HG02798 (cell line): ENCODE measurements at regions not wholly inside any gene's neighbourhood (a gene's known extent, or its start where the extent isn't known, plus 50 kb on each side); places are given as distances from the start of the nearest gene placed in this dataset.

Source experiments
- ATAC-seq: cut with Tn5 transposase; IDR thresholded peaks from one replicate; pipeline ENCODE4 v1.9.1; 2021; ENCODE audit warnings: mild to moderate bottlenecking; ENCODE audit not compliant: unreplicated experiment, poor library complexity

DNA sequence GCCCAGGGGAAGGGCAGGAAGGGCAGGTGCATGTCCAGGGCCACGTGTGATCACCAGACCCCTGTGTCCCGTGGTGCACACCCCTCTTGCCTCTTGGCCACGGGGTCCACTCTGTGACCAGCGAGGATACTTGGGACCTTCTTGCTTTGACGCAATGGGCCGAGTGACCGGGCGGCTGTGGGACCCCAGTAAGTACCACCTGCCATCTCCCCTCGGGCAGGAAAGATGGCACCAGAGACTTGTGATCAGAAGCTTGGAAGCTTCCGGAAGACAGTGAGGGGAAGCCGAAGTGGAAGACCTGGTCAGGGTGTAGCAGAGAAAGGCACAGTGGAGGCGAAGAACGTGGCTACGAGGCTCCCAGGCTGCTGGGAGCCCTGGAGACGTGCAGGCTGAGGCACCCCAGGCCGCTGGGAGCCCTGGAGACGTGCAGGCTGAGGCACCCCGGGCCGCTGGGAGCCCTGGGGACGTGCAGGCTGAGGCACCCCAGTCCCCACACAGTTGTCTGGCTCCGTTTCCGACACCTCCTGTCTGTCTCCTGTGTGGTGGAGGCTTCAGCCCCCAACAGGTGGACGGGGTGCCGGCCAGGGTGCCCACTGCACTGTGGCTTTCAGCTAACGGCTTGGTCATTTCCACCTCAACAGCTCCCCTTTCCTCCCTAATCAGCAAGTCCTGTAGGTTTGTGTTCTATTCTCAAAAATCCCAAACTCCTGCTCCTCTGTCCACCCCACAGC, 663.5 kb downstream of the BRD1 start:
- ATAC-seq = no peak

DNA sequence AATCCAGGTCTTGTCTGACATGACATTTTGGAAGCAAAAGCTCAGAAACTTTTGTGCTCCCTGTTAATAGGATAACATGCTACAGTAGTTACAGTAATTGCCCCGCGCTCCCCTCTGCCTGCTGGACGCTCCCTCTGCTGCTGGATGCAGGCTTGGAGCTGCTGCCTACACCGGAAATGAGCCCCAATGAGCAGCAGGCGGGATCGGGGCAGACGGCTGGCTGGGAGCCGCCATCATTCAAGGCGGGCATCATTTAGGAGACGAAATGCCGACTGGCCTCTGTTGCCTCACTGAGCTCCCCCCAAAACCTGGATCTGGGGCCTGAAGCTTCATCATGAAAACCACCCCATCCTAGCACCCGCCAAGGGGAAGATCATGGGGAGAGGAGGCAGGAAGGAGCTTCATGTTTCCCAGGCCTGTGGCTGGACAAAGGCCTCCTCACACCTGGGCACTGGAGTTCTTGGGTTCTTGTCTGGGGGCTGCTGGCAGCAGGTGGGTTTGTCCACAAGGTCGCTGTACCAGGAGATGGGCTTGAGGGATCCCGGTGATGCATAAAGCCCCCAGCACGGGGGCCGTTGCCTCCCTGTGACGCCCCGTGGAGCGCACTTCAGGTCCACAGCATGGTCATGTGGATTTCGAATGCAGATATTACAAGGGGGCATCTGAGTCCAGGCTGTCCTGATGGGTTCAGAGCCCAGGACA, 664.3 kb downstream of the BRD1 start:
- no peak for ATAC-seq

DNA sequence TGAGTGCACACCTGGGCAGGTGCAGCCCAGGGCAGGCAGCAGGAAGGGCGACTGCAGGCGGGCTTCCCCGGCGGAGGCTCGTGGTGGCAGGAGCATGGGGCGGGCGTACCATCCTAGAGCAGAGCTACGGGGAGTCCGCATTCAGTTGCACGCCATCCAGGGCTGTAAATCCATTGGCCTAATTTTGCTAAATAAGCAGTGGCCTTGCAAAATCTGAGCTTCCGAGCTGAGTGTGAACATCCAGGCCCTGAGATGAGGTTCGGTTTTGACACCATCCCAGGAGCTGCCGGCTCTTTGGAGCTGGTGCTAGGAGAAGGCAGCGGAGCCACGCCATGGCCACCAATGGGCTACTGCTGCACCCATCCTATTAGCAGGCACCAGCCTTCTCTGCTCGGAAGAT, 664.8 kb downstream of the BRD1 start:
- no peak for ATAC-seq

DNA sequence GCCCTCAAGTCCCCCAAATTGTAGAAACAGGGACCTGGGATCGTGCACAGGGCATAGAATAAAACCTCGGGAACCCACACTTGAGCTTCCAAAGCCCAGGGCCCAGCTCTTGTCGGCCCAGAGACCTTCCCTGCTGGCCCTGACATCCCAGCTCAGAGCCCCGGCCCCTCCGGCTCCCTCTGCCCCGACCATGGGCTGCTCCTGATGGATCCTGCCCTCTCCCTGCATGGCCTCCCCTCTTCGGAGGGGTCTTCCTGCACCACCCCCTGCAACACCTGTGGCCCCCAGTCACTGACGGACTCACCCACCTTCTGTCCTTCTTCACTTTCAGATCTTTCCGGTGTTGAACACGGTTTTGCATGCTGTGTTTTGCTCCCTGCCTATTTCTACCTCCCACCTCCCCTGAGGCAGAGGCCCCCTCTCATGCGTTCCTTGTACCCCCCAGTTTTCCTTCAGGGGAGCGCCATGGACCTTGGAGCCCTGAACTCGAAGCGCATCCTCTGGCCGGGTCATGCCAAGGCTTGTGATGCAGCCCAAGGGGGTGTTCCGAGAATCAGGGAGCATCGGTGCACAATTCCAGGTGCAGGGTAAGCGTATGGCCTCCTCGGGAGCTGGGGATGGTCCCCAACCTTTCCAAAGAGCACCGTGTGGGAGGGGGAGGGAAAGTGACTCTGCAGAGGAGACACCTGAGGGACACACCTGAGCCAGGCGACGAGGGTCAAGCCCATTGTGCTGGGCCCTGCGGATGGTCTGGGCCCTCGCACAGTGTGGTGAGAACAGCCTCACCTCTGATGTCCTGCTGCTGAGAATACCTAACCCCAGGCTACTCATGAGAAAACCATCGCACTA, 666.4 kb downstream of the BRD1 start:
- ATAC-seq = no peak

DNA sequence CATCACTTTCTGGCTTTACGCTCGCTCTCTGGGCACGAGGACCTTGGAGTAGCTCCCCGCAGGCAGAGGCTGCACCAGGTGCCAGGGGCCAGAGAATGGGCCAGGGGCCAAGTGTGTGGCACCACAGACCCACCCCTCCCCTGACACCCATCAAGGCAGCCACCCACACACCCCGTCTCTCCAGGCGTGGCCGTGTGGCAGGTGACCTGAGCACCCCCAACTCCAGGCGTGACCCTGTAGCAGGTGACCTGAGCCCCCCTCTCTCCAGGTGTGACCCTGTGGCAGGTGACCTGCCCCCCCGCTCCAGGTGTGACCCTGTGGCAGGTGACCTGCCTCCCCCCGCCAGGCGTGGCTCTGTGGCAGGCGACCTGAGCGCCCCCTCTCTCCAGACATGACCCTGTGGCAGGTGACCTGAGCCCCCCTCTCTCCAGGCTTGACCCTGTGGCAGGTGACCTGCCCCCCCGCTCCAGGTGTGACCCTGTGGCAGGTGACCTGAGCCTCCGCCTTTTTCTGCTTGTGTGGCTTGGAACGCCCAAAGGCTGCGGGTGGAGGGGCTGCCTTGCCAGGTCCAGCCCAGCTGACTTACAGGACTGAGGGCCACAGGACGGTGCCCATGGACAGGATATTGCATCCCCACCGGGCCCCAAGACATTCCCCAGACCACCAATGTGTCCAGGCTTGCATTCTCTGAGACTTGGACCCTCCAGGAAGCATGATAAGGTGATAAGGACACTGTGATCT, 667.2 kb downstream of the BRD1 start:
- ATAC-seq = no peak

DNA sequence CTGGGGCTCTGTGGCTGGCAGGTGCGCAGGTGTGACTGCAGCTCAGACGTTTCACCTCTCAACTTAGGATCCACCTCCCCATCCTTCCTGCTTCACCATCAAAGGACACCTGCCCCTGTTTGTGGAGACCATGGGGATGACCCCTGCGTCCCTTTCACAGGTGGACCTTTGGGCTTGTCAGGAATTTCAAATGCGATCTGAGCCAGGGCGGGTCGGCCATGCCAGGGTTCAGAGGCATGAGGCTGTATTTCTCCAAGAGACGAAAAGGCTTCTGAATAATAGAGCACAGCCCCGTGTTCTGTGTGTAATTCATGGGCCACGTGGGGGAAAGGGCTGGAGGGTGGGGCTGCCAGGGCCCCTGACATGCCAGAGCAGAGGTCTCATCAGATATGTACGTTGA, 668.0 kb downstream of the BRD1 start:
- no peak for ATAC-seq

DNA sequence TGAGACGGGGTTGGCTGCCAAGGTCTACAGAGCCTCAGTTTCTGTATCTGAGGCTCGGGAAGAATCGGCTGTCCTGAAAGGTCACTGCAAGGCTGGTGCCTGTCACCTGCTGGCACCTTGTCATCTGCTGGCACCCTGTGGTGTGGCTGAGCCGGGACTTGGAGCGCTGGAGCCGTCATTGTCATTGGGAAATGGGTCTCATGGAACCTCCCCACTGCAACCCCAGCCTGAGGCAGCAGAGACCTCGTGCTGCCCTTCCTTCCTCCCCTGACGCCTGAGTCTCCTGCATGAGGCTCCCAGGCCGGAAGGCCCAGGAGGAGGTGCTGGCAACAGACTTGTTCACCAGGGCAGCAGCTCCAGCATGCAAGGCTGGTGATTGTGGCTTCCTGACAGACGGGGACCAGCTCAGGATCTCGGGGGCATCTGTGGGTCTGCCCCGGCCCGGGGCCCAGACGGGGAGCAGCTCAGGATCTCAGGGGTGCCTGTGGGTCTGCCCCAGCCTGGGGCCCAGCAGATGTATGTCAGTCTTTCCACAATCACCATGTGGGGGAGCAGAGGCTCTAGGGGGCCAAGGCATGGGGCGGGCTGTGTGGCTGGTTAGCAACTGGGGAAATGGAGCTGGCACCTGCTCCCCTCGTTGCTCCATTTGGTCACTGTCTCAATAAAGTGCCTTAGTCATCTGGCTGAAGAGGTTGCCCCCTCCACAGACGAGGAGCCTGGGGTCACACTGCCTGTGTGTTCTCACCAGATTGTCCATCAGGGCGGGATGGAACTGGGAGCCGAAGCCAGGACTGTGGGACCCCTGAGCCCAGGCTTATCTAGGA, 668.7 kb downstream of the BRD1 start:
- no peak for ATAC-seq

DNA sequence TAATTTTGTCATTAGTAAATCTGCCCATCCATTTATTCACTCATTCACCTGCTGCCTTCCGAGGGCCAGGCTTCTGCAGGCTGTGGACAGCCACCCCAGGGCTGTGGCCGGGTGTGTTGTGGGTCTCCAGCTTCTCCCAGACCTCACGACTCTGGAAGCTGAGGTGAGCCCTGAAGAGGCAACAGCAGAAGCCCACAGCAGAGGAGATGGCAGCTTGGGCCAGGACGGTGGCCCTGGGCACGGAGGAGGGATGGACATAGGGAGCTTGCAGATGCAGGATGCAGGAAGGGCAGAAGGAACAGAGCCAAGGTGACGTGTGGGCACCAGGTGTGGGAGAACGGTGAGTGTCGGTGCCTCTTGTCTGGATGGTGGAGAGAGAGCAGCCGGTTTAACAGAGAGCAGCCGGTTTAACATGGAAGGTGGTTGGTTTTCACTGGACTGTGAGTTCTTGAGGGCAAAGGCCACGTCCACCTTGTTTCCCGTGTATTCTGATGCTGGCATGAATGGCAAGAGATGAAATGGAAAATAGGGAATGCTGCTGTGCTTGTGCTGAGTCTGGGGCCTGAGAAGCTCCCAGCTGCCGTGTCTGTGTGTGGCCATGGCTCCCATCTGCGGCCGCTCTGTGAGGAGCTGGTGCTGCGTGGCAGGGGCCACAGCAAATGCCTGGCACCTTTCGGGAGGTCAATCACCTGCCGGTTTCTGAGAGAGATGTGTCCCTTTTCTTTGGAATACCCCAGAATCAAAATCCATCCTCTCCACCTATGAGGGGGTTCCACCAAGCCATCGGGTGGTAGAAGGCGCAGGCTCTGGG, 669.9 kb downstream of the BRD1 start:
- ATAC-seq = no peak

DNA sequence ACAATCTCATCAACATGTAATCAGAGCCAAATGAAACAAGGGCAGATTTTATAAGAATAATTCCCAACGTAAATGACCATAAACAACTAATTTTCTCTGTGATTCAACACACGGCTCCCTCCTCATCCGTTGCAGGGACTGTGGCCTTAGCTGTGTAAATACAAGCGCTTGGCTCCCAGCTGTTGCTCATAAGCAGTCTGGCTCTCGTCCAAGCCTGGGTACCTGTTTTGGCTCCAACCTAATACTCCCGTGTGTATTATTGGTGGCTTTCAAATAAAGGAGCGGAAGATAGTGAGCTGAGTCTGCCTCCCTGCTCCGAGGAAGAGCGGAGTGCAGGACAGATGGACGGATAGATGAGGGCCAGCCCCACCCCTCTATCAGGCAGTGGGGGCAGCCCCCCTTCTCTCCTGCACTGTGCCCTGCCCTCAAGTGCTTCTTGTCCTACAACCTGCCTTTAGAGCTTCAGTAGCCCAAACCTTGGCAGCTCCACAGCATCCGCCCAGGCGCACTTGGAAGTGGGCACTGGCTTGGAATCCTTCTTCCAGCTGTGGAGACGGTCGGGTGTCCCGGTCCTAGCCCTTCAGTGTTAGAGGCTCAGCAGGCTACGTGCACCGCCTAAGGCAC, 670.9 kb downstream of the BRD1 start:
- no peak for ATAC-seq

DNA sequence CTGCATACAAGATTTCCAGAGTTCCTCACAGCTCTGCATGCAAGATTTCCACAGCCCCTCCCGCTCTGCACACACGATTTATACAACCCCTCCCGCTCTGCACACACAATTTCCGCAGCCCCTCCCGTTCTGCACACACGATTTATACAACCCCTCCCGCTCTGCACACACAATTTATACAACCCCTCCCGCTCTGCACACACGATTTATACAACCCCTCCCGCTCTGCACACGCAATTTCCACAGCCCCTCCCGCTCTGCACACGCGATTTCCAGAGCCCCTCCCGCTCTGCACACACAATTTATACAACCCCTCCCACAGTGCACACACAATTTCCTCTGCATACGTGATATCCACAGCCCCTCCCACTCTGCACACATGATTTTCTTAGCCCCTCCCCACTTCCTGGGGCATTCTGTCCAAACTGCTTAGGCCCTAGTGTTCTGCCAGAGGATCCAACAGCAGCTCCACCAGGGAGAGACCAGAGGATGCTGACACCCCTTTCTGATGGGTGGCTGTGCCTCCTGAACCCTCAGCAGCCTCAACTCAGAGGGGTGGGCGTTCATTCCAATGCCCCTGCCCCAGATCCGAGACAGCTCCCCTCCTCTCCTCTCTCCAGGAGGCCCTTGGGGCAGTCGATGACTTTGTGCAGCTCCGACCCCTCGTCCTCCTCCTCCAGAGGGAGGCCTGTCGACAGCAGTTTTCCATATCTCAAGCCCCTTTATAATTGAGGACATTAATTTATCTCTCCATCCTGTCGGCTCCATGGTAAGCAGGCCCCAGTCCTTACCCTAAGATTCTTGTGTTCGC, 671.7 kb downstream of the BRD1 start:
- no peak for ATAC-seq

DNA sequence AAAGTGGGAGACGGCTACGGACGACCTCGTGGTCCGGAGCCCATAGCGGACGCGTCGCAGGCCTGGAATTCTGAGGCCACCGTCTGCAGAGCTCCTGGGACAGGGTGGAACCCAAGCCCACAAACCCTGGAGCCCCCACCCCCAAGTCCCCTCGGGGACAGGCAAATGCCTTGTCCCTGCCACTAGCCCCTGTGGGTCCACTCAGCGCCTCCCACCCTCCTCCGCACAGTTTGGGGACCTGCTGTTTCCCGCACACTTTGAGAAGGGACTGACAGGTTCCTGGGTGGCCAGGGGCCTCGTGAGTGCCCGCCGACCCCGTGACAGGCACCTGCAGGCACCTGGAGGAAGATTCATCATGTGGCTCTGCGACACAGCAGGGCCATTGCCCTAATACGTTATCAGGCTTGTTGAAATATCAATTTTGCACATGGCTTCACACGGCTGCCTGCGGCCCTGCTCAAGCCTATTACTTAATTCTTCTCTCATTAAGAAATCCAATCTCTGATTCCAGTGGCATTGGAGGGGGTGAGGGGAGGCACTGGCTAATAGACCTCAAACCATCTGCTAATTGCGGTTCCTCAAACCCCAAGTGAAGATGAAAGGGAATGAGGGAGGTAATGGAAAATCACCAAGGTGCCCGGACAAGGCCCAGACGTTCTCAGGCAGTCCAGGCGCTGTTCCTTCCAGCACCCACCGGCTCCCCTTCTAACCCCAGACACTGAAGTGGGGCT, 672.5 kb downstream of the BRD1 start:
- no peak for ATAC-seq

DNA sequence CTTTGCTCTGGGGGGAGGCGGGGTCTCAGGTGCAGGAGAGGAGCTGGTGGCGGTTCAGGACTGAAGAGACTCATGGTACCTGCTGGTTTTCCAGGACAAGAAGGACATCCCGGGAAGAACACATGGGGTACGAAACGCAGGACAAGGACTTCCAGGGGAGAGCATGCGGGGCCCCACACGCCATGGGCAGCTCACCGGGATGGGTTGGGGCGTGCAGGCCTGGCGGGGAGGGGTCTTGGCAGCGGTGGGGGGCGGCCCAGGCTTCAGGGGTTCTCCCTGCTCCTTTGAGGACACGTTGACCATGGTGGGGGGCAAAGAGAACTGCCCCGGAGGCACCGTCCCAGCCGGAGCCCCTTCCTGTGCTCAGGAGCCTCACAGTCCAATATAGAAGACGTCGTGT, 673.2 kb downstream of the BRD1 start:
- no peak for ATAC-seq

DNA sequence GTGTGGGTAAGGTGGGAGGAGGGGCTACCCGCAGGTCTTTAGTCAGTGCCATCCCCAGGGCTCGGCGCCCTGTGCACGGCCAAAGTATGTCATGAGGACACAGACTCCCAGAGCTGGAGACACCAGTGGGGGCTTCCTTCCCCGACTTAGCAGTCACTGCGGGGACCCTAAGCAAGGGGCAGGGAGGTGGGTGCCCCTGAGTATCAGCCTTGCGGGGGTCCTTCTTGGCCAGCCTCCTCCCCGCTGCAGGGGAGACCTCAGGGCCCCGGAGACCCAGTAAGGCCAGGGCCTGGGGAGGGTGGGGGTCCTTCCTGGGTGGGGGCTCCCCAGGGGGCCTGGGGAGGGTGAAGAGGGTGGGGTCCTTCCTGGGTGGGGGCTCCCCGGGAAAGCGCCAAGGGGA, 673.8 kb downstream of the BRD1 start:
- ATAC-seq = no peak

DNA sequence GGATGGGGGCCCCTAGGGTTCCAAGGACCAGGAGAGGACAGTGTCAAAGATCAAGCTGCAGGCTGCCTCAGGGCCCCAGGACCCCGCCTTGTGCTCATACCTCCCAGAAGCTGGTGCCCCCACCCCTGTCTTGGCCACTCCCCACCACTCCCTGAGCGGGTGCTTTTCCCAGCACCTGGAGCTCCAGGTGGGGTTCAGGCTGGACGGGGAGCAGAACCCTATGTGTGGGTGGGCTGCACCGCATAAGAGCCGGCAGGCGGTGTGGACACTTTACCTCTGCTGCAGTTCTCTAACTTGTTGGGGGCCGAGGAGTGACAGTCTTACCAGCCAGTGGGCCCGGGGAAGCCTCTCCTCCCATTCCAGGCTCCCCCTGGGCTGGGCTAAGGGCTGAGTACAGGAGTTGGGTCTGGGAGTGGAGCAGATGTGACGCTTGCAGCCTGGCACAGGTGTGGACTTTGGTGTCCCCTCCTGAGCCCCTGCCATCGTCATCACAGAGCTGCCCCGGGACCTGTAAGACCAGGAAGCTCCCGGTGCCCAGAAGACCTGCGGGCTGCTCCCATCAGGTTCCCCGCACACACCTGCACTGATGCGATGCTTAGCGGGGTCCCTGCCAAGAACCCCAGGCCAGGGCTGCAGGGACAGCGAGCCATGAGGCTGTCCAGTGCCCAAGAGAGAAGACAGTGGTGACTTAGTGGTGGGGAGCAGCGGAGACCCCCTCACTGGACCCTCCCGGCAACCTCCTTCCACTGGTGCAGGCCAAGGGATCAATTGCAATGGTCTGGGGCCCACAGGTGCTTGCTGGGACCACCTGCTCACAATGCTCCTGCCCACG, 674.5 kb downstream of the BRD1 start:
- no peak for ATAC-seq

DNA sequence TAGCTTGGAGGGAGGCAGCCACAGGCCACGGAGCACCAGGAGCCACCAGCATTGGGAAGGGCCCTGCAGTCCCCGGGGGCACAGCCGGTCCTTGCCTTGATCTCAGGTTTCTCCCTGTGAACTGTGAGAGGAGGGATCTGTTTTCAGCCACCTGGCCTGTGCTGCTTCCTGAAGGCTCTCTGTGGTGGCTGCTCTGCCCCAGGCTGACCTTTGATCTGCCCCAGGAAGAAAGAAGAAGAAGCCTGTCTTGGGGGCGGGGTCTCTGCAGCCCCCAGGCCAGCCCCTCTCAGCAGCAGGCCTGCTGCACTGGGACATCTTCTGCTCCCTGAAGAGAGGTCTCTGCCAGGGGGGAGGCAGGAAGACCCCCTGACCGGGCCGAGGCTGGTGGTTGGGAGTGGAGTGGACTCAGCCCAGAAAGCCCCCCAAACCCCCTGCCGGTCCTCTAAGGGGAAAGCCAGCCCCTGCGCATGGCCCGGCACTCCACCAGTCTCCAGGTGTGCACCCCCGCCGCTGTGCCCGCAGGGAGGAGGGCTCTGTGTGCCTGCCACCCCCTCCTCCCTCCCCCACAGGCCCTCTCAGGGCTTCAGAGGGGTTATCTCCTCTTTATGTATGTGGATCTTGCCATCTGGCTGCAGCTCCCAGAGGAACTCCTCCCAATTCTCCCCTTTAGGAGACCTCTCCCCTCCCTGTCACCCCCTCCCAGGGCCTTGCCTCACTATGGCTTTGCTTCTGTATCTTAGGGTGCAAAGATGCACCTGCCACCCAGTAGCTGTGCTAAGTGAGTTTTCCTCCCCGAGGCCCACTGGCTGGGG, 675.3 kb downstream of the BRD1 start:
- ATAC-seq = no peak
